Islet precursor cell (in vitro differentiated cells): ENCODE measurements at regions not wholly inside any gene's neighbourhood (a gene's known extent, or its start where the extent isn't known, plus 50 kb on each side); places are given as distances from the start of the nearest gene placed in this dataset.

ENCODE experiments used
- DNase-seq: peaks from one replicate; pipeline ENCODE4 v3.0.0-alpha.2; 2018

GRCh38 chr16:49022351-49022963 is 259.2 kb downstream of the CBLN1 start:
- no peak for DNase-seq

- no peak for DNase-seq
These were observed 260.5 kb downstream of the CBLN1 start for GRCh38 chr16:49021136-49021535.

DNA sequence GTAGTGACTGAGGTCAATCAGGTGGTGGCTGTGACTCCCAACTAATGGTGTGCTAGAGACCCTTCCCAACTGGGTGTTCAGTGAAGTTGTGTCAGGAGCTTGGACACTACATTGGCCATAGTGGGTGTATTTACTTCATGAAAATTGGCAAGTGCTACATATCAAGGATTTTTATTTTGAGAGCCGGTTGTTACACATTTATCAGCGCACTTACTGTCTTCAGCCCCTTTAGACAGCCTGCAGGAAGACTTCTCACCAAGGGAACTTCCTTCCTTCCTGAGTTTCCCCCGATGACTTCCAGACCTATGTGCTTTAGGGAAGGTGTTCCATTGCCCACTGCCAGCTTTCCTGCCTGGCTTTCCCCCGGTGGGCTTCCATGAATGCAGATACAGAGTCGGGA is 261.2 kb downstream of the CBLN1 start:
- DNase-seq: no peak

- no peak for DNase-seq
These were observed 261.8 kb downstream of the CBLN1 start for GRCh38 chr16:49019831-49020230.

GRCh38 chr16:49019081-49019633 is 262.5 kb downstream of the CBLN1 start:
- DNase-seq: peak; percentile 62

DNA sequence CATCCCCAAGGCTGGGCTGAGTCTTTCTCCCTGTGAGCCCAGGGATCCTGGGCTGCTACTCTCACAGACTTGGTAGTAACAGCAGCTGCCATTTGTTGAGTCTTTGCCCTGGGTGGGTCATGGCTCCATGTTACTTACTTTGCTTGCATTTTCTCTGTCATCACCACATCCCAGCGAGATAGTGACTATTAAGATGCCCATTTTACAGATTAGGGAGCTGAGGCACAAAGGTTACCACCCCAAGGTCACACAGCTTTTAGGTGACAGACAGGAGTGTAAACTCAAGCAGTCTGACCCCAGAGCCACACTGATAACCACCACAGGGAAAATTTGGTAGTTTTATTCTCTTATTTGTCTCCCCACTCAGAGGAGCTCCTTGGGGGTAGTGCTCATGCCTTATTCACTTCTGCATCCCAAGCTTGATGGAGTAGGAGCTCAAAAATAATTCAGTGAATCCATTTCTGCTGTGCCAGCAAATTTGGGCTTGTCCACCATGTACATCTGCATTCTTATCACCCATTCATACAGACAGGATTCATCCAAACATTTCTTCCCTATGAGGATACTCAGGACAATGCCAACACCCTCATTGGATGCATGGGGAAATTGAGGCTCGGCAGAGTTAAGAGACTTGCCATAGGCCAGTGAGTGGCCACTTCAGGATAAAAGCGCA is 263.2 kb downstream of the CBLN1 start:
- peak; percentile 5 for DNase-seq

- DNase-seq: no peak
These were observed 264.1 kb downstream of the CBLN1 start for GRCh38 chr16:49017501-49017900.

DNA sequence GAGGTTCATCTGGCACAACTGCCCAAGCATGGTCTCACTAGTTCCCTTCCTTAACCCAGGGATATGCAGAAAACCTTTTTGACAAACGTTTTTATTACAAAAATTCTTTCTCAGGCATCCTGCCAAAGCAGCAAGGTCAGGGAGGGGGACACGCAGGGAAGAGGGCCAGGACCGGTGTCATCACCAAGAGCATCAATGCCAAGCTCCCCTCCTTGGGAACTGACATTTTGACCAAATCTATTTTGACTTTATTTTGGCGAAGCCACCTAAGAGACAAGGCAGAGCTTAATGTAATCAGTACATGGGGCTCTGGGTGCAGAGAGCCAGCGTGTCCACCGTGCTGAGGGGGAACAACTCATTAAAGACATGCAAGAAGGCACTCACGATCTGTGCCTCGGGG is 265.2 kb downstream of the CBLN1 start:
- peak; percentile 23 for DNase-seq

- peak; percentile 47 for DNase-seq
These were observed 266.4 kb downstream of the CBLN1 start for GRCh38 chr16:49015225-49015592.

DNA sequence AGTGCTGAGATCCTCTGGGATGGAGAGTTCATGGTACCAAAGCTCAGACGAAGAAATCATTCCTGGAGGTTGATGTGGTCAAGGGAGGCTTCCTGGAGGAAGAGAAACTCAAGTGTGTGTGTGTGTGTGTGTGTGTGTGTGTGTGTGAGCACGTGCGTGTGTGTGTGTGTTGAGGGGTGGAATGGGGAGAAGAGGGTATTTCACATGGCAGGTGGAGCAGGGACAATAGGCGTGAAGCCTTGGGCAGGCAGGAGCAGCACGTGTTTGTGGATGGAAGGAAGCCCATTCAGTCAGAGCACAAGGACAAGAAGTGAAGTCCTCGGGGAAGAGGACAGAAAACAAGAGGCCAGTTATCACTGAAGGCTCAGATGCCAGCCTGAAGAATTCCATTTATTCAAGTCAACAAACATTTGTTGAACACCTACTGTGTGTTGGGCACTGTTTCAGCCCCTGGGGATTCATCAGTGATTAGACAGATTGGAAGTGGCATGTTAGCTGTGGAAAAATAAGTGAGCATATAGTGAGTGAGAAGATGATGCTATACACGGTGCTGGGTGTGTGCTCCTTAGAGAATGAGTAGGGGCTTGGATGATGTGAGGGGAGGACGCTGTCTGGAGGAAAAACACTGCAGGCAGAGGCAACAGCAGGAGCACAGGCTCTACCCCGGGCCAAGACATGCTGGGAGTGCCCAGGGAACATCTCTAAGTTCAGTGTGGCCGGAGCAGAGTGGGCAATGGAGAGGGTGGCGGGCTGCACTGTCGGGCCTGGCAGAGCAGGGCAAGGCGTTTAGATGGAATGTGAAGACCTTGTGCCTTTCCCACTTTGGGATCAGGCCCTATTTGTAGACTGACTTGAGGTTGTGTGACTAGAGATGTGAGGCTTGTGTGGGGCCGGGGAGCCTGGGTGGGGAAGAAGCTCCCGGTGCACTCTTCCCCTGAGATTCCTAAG is 267.1 kb downstream of the CBLN1 start:
- DNase-seq: peak; percentile 30

DNA sequence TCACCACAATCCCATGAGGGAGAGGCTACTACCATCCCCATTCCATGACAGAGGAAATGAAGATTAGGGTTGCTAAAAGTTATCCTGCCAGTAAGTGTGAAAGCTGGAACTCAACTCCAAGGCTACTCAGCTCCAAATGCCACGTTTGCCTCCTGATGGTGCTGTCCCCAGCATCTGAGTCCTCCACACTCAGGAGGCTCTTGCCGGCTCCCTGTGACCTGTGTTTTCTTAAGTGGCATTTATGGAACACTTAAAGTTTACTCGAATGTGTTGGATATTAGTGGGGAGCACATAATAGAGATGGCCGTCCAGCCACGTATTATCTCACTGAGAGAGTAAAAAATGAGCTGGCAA is 267.9 kb downstream of the CBLN1 start:
- DNase-seq: no peak

- no peak for DNase-seq
These were observed 268.5 kb downstream of the CBLN1 start for GRCh38 chr16:49012961-49013726.

DNA sequence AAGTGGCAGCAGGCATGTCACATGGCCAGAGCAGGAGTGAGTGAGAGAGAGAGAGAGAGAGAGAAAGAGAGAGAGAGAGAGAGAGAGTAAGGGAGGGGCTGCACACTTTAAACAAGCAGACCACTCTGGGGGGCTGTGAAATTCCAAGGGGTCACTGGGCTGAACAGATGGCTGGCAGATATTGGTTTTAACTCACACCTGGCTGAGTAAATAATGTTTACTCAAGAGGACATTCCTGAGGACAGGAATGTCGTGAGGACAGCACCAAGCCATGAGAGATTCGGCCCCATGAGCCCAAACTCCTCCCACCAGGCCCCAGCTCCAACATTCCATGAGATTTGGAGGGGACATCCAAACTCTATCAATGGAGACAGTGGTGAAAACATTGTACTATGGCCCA is 269.7 kb downstream of the CBLN1 start:
- DNase-seq: no peak

DNA sequence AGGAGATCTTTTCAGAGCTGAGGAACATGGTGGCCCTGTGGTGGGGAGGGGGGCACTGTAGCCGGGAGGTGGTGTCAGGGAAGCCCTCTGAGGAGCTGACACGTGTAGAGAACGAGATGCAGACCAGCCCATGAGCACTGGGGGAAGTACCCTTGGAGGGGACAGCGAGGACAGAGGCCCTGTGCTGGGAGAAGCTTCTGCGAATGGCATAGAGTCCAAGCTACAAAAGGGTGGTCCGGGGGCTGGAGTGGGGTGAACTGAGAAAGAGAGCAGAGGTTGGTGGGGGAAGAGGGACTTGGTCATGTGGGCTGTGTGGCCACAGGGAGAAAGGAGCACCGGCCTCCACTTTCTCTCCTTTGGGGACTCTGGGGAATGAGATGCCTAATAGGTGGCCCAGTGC is 270.8 kb downstream of the CBLN1 start:
- no peak for DNase-seq

GRCh38 chr16:49010396-49010795 is 271.2 kb downstream of the CBLN1 start:
- no peak for DNase-seq

- no peak for DNase-seq
These were observed 272.4 kb downstream of the CBLN1 start for GRCh38 chr16:49009204-49009603.

DNA sequence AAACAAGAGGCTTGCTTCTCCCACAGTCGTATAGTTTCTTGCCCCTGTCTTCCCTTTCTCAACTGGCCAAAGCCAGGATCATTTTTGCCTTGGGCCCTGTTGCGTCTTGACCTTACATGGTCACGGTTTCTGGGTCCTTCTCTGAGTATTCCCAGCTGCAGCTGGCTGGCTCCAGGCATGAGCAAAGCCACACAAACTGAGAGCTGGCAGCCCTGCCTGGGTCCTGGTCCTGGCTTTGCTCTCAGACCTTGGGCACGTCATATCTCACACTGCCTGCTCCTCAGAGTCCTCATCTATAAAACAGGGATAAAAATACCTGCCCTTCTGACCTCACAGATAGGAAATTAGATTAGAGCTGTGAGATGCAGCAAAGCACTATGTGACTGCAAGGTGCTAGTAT is 277.6 kb downstream of the CBLN1 start:
- DNase-seq: no peak

GRCh38 chr16:49003022-49003421 is 278.6 kb downstream of the CBLN1 start:
- DNase-seq: no peak

DNA sequence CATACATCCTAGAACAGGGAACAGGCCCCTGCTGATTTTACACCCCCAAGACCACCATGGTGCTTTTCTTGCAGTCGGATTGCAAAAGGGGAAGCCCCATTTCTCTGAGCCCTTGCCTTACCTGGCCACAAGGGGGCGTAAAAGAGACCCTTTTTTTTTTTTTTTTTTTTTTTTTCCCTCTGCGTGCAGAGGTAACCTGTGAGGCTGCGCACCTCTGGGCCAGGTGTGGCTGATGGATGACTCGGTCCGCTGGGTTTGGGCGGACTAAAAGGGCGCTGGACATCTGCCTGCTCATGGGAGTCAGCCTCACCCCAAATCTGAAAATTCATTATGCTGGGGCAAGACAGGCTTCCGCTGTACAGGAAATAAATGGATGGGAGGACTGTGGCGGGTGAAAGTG is 281.0 kb downstream of the CBLN1 start:
- DNase-seq: no peak

DNA sequence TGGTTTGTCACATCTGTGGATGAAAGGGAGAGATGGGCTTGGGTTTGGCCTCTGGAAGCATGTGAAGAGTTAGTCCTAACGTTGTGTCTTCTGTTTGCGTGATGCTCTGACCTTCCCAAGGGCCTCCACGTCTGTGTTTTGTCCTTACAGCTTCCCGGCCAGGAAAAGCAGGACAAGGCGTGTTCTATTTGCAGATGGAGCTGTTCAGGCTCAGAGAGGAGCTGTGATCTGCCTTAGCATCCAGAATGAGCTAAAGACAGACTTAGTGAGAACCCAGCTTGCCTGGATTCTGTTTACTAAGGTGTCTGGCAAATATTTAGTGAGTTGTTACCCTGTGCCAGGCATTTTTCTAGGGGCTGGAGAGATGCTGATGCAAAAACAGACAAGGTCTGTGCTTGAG is 282.1 kb downstream of the CBLN1 start:
- DNase-seq: no peak

DNA sequence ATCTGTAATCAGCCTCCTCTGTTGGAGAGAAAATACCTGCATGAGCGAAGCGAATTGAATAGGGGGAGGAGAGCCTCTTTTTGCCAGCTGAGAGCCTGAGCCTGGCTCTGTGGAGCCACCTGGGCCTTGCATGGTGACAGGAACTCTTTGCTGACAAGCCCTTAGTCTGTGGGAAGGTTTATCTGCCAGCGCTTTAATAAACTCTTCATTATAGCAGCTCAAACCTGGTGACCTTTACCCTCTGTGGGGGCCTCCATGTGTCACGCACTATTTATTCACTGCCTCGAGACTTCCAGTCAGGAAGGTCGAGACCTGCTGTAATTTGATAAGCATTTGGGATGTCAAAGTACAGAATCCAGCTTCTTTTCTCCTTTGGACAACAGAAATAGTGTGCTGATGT is 282.6 kb downstream of the CBLN1 start:
- DNase-seq: no peak

DNA sequence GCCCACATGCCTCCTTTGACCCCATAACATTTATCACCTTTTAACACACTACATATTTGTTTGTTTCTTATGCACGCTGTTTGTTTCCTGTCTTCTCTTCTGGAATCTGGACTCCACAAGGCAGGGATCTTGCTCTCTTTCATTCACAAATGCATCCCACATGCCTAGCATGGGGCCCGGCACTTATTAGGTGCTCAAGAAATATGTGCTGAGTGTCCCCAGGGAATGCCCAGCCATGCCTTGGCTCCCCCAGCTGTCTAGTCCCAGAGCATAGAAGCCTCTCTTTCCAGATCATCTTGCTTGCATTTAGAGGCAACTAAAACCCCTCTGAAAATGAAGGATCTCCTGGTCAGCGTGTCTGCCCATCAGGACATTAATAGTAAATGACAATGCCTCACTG is 283.7 kb downstream of the CBLN1 start:
- DNase-seq: no peak

DNA sequence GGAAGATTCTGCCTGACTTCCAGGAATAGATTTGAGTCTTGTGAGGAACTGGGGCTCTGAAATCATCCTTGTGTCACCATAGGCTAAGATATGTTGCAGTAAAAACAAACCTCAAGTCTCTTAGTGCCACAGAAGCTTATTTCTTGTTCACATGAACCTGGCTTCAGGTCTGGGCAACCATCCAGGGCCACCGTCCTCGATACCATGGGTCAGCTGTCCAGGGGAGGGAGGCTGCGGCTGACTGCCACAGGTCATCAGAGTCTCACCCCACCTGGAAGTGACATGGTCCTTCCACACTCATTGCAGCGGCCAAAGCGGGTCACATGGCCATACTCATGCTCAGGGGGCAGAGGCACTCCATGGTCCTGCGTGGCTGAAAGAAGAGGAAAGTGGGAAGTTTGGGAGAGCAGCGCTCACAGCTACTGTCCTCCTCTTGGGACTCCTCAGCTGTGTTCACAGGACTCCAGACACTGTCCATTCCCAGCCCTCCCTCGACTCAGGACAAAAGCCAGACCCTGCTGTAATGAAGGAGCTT is 284.5 kb downstream of the CBLN1 start:
- no peak for DNase-seq
